ENCODE measurements at regions not wholly inside any gene's neighbourhood (a gene's known extent, or its start where the extent isn't known, plus 50 kb on each side); places are given as distances from the start of the nearest gene placed in this dataset.
A peak's percentile ranks its signal among the peaks of the same experiment; 100 is the strongest.

DNA sequence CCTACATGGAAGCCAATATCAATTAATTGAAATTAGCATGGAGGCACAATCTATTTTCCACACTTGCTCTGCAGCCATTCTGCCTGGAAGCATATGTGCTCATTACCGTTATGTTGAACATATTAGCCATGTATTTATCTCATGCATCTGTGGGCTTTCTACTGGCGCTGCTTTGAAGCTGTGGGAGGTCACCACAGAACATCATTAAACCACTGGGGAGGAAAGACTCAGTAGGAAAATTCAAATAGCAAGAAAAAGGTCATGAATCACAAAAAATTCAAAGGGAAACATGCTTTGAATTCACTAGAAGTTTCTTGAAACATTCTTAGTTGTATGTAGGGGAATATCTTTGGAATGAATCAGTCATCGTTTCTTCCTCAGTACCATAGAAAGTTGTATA is 652.5 kb downstream of the EDEM1 start:
- no peak overlapping the region for H2BK12ac ChIP-seq (ENCODE audit: low read length)
- no peak overlapping the region for H3K18ac ChIP-seq (ENCODE audit: low read length)
- no peak overlapping the region for H2BK5ac ChIP-seq (ENCODE audit: low read length)
- no peak overlapping the region for H3K9ac ChIP-seq (ENCODE audit: low read depth, low read length, poor library complexity)
- no peak overlapping the region for H3K14ac ChIP-seq (ENCODE audit: low read length)
- H2BK120ac ChIP-seq (ENCODE audit: low read depth, low read length): no peak overlapping the region
- H3K4me3 ChIP-seq (ENCODE audit: low read length in 2 of 2): no peak overlapping the region
- no peaks in the 10 kb centered on the region for H3K9me3 ChIP-seq (replicated peaks in 1 of 2; ENCODE audit: control insufficient read depth in 2 of 2, insufficient read depth in 1 of 2, low read depth in 1 of 2, low read length in 2 of 2)
- H3K27ac ChIP-seq (replicated peaks; ENCODE audit: low read length): no peak overlapping the region
- no peak overlapping the region for H2AK5ac ChIP-seq (ENCODE audit: low read depth, low read length)
- H3K36me3 ChIP-seq (replicated peaks in 1 of 2; ENCODE audit: control insufficient read depth in 2 of 2, insufficient read depth in 2 of 2, low read length in 2 of 2): no peaks in the 10 kb centered on the region
- no peaks in the 10 kb centered on the region for H3K27me3 ChIP-seq (ENCODE audit: control insufficient read depth in 3 of 3, insufficient read depth in 3 of 3, low read depth in 1 of 3, low read length in 3 of 3)
- H4K8ac ChIP-seq (ENCODE audit: low read depth, low read length): no peak overlapping the region
- peaks cover 0 to 2% of the 10 kb centered on the region in 2 donors for H3K4me1 ChIP-seq (ENCODE audit: control insufficient read depth in 2 of 2, insufficient read depth in 1 of 2, low read depth in 1 of 2, low read length in 2 of 2)
- H2AFZ ChIP-seq (ENCODE audit: low read length): no peak overlapping the region
- H4K91ac ChIP-seq (ENCODE audit: low read depth, low read length, poor library complexity): no peak overlapping the region
- H3K4me2 ChIP-seq (ENCODE audit: insufficient read depth, low read length, poor library complexity, severe bottlenecking): no peak overlapping the region
- WGBS, 2 donors (ENCODE audit: extremely low coverage in 2 of 2, insufficient read length in 2 of 2, insufficient replicate concordance in 1 of 2): no CpG with 5 or more reads among the region's 3 CpGs
- no peak overlapping the region for H2BK15ac ChIP-seq (ENCODE audit: low read length)
- H3K4ac ChIP-seq (ENCODE audit: low read length): no peak overlapping the region
- no peaks in the 10 kb centered on the region for H3K79me1 ChIP-seq (ENCODE audit: low read depth, low read length)
- no peak overlapping the region for H3K23ac ChIP-seq (ENCODE audit: low read depth, low read length, poor library complexity)
- DNase-seq (ENCODE audit: low spot score): no peak

DNA sequence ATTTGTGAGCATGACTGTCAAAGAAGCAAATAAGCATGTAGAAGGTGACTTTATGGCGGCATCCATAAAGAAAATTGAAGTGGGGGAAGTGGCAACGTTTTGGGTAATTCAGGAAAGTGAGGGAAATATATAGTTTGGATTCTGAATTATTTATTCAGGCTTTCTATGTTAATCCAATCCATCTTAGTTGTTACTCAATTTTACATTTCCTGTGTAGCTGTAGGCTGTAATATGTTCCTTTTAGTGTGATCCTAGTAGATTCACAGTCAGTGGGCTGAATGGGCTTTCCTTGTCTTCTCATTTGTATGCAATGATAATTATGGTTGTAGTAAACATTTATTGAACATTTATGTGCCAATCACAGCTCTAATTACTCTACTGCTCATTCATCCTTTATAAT is 654.1 kb downstream of the EDEM1 start:
- H2BK15ac ChIP-seq (ENCODE audit: low read length): no peak overlapping the region
- H4K8ac ChIP-seq (ENCODE audit: low read depth, low read length): no peak overlapping the region
- peaks cover 0 to 2% of the 10 kb centered on the region in 2 donors for H3K4me1 ChIP-seq (ENCODE audit: control insufficient read depth in 2 of 2, insufficient read depth in 1 of 2, low read depth in 1 of 2, low read length in 2 of 2)
- H3K36me3 ChIP-seq (replicated peaks in 1 of 2; ENCODE audit: control insufficient read depth in 2 of 2, insufficient read depth in 2 of 2, low read length in 2 of 2): no peaks in the 10 kb centered on the region
- no peaks in the 10 kb centered on the region for H3K9me3 ChIP-seq (replicated peaks in 1 of 2; ENCODE audit: control insufficient read depth in 2 of 2, insufficient read depth in 1 of 2, low read depth in 1 of 2, low read length in 2 of 2)
- H3K14ac ChIP-seq (ENCODE audit: low read length): no peak overlapping the region
- DNase-seq (ENCODE audit: low spot score): no peak
- no peak overlapping the region for H3K18ac ChIP-seq (ENCODE audit: low read length)
- H2AK5ac ChIP-seq (ENCODE audit: low read depth, low read length): no peak overlapping the region
- no peak overlapping the region for H2BK12ac ChIP-seq (ENCODE audit: low read length)
- no peak overlapping the region for H3K9ac ChIP-seq (ENCODE audit: low read depth, low read length, poor library complexity)
- no CpG with 5 or more reads among the region's 2 CpGs for WGBS, 2 donors (ENCODE audit: extremely low coverage in 2 of 2, insufficient read length in 2 of 2, insufficient replicate concordance in 1 of 2)
- no peak overlapping the region for H3K4me3 ChIP-seq (ENCODE audit: low read length in 2 of 2)
- no peak overlapping the region for H3K4ac ChIP-seq (ENCODE audit: low read length)
- H3K79me1 ChIP-seq (ENCODE audit: low read depth, low read length): no peaks in the 10 kb centered on the region
- H2AFZ ChIP-seq (ENCODE audit: low read length): no peak overlapping the region
- H3K4me2 ChIP-seq (ENCODE audit: insufficient read depth, low read length, poor library complexity, severe bottlenecking): no peak overlapping the region
- no peak overlapping the region for H3K27ac ChIP-seq (replicated peaks; ENCODE audit: low read length)
- no peak overlapping the region for H3K23ac ChIP-seq (ENCODE audit: low read depth, low read length, poor library complexity)
- H2BK5ac ChIP-seq (ENCODE audit: low read length): no peak overlapping the region
- H4K91ac ChIP-seq (ENCODE audit: low read depth, low read length, poor library complexity): no peak overlapping the region
- no peaks in the 10 kb centered on the region for H3K27me3 ChIP-seq (ENCODE audit: control insufficient read depth in 3 of 3, insufficient read depth in 3 of 3, low read depth in 1 of 3, low read length in 3 of 3)
- no peak overlapping the region for H2BK120ac ChIP-seq (ENCODE audit: low read depth, low read length)

- Histone ChIP-seq H3K4me1 (ENCODE audit: control insufficient read depth in 2 of 2, insufficient read depth in 1 of 2, low read depth in 1 of 2, low read length in 2 of 2) (no peaks in the 10 kb centered on the region), H3K4me2 (ENCODE audit: insufficient read depth, low read length, poor library complexity, severe bottlenecking) (no peak overlapping the region), H3K9ac (ENCODE audit: low read depth, low read length, poor library complexity) (no peak overlapping the region), H2BK15ac (ENCODE audit: low read length) (no peak overlapping the region), H3K23ac (ENCODE audit: low read depth, low read length, poor library complexity) (no peak overlapping the region), H3K79me1 (ENCODE audit: low read depth, low read length) (no peaks in the 10 kb centered on the region), H3K14ac (ENCODE audit: low read length) (no peak overlapping the region), H2BK5ac (ENCODE audit: low read length) (no peak overlapping the region), H2BK120ac (ENCODE audit: low read depth, low read length) (no peak overlapping the region), H3K36me3 (replicated peaks in 1 of 2; ENCODE audit: control insufficient read depth in 2 of 2, insufficient read depth in 2 of 2, low read length in 2 of 2) (peaks cover 0 to 1% of the 10 kb centered on the region in 2 donors), H3K9me3 (replicated peaks in 1 of 2; ENCODE audit: control insufficient read depth in 2 of 2, insufficient read depth in 1 of 2, low read depth in 1 of 2, low read length in 2 of 2) (no peaks in the 10 kb centered on the region), H3K18ac (ENCODE audit: low read length) (no peak overlapping the region), H3K27ac (replicated peaks; ENCODE audit: low read length) (no peak overlapping the region), H4K91ac (ENCODE audit: low read depth, low read length, poor library complexity) (no peak overlapping the region), H2AFZ (ENCODE audit: low read length) (no peak overlapping the region), H4K8ac (ENCODE audit: low read depth, low read length) (no peak overlapping the region), H2AK5ac (ENCODE audit: low read depth, low read length) (no peak overlapping the region), H3K4ac (ENCODE audit: low read length) (no peak overlapping the region), H3K4me3 (ENCODE audit: low read length in 2 of 2) (no peak overlapping the region), H3K27me3 (ENCODE audit: control insufficient read depth in 3 of 3, insufficient read depth in 3 of 3, low read depth in 1 of 3, low read length in 3 of 3) (no peaks in the 10 kb centered on the region), H2BK12ac (ENCODE audit: low read length) (no peak overlapping the region)
- WGBS, 2 donors (ENCODE audit: extremely low coverage in 2 of 2, insufficient read length in 2 of 2, insufficient replicate concordance in 1 of 2): no CpG with 5 or more reads among the region's 1 CpG
- DNase-seq (ENCODE audit: low spot score): no peak
These were observed 658.8 kb downstream of the EDEM1 start for GRCh38 chr3:5846261-5846660.

DNA sequence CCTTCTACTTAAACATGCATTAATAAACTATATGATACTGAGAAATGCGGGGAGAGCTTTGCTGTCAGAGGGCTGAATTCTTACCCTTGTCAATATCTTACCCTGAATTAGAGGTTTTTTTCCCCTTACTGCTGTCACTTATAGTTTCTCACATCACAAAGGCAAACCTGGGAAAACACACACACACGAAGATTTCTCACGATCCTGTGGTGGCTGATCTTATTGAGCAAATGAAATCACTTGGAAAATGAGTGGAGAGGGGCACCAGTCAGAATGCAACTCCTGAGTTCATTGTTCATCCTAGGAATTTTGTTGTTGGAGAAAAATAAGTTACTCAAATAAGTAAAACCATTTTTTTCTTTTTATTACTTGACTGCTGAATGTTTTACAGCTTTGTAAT is 673.6 kb downstream of the EDEM1 start:
- H2AK5ac ChIP-seq (ENCODE audit: low read depth, low read length): no peak overlapping the region
- H2BK5ac ChIP-seq (ENCODE audit: low read length): no peak overlapping the region
- WGBS, 2 donors (ENCODE audit: extremely low coverage in 2 of 2, insufficient read length in 2 of 2, insufficient replicate concordance in 1 of 2): no CpG with 5 or more reads among the region's 3 CpGs

More for the DNA sequence above, 673.6 kb downstream of the EDEM1 start:
- Histone ChIP-seq H3K23ac (ENCODE audit: low read depth, low read length, poor library complexity) (no peak overlapping the region), H2AFZ (ENCODE audit: low read length) (no peak overlapping the region), H3K9ac (ENCODE audit: low read depth, low read length, poor library complexity) (no peak overlapping the region), H4K91ac (ENCODE audit: low read depth, low read length, poor library complexity) (no peak overlapping the region), H3K27ac (replicated peaks; ENCODE audit: low read length) (no peak overlapping the region), H2BK12ac (ENCODE audit: low read length) (no peak overlapping the region), H3K27me3 (ENCODE audit: control insufficient read depth in 3 of 3, insufficient read depth in 3 of 3, low read depth in 1 of 3, low read length in 3 of 3) (no peaks in the 10 kb centered on the region), H3K79me1 (ENCODE audit: low read depth, low read length) (no peaks in the 10 kb centered on the region), H3K36me3 (replicated peaks in 1 of 2; ENCODE audit: control insufficient read depth in 2 of 2, insufficient read depth in 2 of 2, low read length in 2 of 2) (no peaks in the 10 kb centered on the region), H3K18ac (ENCODE audit: low read length) (no peak overlapping the region), H3K4me1 (ENCODE audit: control insufficient read depth in 2 of 2, insufficient read depth in 1 of 2, low read depth in 1 of 2, low read length in 2 of 2) (peaks cover 0 to 2% of the 10 kb centered on the region in 2 donors), H3K4me2 (ENCODE audit: insufficient read depth, low read length, poor library complexity, severe bottlenecking) (no peak overlapping the region), H3K4me3 (ENCODE audit: low read length in 2 of 2) (no peak overlapping the region), H4K8ac (ENCODE audit: low read depth, low read length) (no peak overlapping the region), H3K14ac (ENCODE audit: low read length) (no peak overlapping the region), H3K9me3 (replicated peaks in 1 of 2; ENCODE audit: control insufficient read depth in 2 of 2, insufficient read depth in 1 of 2, low read depth in 1 of 2, low read length in 2 of 2) (no peaks in the 10 kb centered on the region), H2BK15ac (ENCODE audit: low read length) (no peak overlapping the region), H2BK120ac (ENCODE audit: low read depth, low read length) (no peak overlapping the region), H3K4ac (ENCODE audit: low read length) (no peak overlapping the region)
- peak; percentile 5 for DNase-seq (ENCODE audit: low spot score)
